Endodermal cell (in vitro differentiated cells): ENCODE measurements at regions not wholly inside any gene's neighbourhood (a gene's known extent, or its start where the extent isn't known, plus 50 kb on each side); places are given as distances from the start of the nearest gene placed in this dataset.

Source experiments
- DNase-seq: peaks from one replicate; pipeline ENCODE4 v3.0.0-alpha.2; 2017
- H3K27ac ChIP-seq: 2 replicates; pipeline ENCODE4 v1.5.1; 2013; ENCODE audit warnings: mild to moderate bottlenecking, low read depth, low read length, moderate library complexity
- H3K27me3 ChIP-seq: 2 replicates; pipeline ENCODE4 v1.6.1; 2013; ENCODE audit warnings: mild to moderate bottlenecking, low read length, moderate library complexity; ENCODE audit not compliant: insufficient read depth, control insufficient read depth, poor library complexity, severe bottlenecking
- H3K36me3 ChIP-seq: 2 replicates; pipeline ENCODE4 v1.7.0; 2013; ENCODE audit warnings: mild to moderate bottlenecking, low read length, moderate library complexity; ENCODE audit not compliant: control insufficient read depth, insufficient read depth
- H3K4me1 ChIP-seq: one replicate; pipeline ENCODE4 v1.7.0; 2013; ENCODE audit warnings: low read length; ENCODE audit not compliant: control insufficient read depth, insufficient read depth
- H3K4me3 ChIP-seq: 2 replicates; pipeline ENCODE4 v1.5.1; 2013; ENCODE audit warnings: mild to moderate bottlenecking, low read length, moderate library complexity
- H3K9ac ChIP-seq: 2 replicates; pipeline ENCODE4 v1.6.1; 2013; ENCODE audit warnings: mild to moderate bottlenecking, low read length, moderate library complexity; ENCODE audit not compliant: poor library complexity, severe bottlenecking; ENCODE audit errors: extremely low read depth
- H3K9me3 ChIP-seq: 2 replicates; pipeline ENCODE4 v1.6.1; 2013; ENCODE audit warnings: mild to moderate bottlenecking, low read length, moderate library complexity; ENCODE audit not compliant: control insufficient read depth
- H3K27ac Mint-ChIP-seq: 2 replicates; pipeline ENCODE4 v1.8.0; 2020; ENCODE audit warnings: mixed read lengths
- H3K27me3 Mint-ChIP-seq: 2 replicates; pipeline ENCODE4 v1.8.0; 2021; ENCODE audit warnings: mild to moderate bottlenecking, mixed read lengths; ENCODE audit not compliant: insufficient read depth
- H3K36me3 Mint-ChIP-seq: 2 replicates; pipeline ENCODE4 v1.8.0; 2020; ENCODE audit warnings: low read depth, mixed read lengths
- H3K4me1 Mint-ChIP-seq: 2 replicates; pipeline ENCODE4 v1.8.0; 2020; ENCODE audit warnings: mixed read lengths
- H3K4me3 Mint-ChIP-seq: 2 replicates; pipeline ENCODE4 v1.8.0; 2020; ENCODE audit warnings: mild to moderate bottlenecking, moderate library complexity, mixed read lengths
- H3K9me3 Mint-ChIP-seq: 2 replicates; pipeline ENCODE4 v1.8.0; 2020; ENCODE audit warnings: mild to moderate bottlenecking, mixed read lengths
- CTCF ChIP-seq: fragments of 200-600 bp; sonication (generic); conservative IDR thresholded peaks from 2 replicates; pipeline ENCODE4 v1.5.0; 2021; ENCODE audit warnings: antibody characterized with exemption, mild to moderate bottlenecking
- WGBS, 2 experiments: methylation state at CpG; one replicate each; pipeline versions ENCODE4 v1.1.5 to v1.1.7; 2013; ENCODE audit warnings: missing lambda C conversion rate in 2 of 2, mixed read lengths in 1 of 2; ENCODE audit not compliant: insufficient coverage in 1 of 2, insufficient read length in 1 of 2; 5-methylcytosine and 5-hydroxymethylcytosine counted together

DNA sequence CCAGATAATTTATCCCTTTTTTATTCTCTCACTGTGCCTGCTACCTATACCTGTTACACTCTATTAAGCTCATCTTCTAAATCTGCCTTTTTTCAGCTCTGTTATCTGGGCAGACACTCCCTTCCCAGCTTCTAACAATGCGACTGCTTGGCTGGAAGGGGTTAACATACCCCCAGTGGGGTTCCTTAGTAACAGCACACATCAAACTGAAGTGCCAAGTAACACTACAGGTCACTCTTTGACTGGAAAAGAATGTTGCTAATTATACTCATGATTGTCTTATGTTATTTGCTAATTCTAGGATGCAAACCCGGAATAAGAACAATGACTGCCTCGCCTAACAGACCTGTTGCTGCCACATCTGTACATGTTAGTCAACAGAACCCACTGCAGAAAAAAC lies 203.5 kb downstream of the EPM2A start:
- Histone ChIP-seq H3K4me1 (peaks cover 33% of the 10 kb centered on the region), H3K36me3 (no peaks in the 10 kb centered on the region), H3K27me3 (no peaks in the 10 kb centered on the region), H3K27ac (no peak overlapping the region), H3K9ac (peak overlapping the region; percentile 73), H3K9me3 (peaks cover 32% of the 10 kb centered on the region), H3K4me3 (peak overlapping the region; percentile 71)
- Mint-ChIP-seq H3K27ac (no peak overlapping the region), H3K36me3 (peaks cover 4% of the 10 kb centered on the region), H3K9me3 (peaks cover 14% of the 10 kb centered on the region), H3K27me3 (peaks cover 64% of the 10 kb centered on the region), H3K4me1 (peaks cover 19% of the 10 kb centered on the region), H3K4me3 (no peak overlapping the region)
- peak; percentile 41 for TF ChIP-seq CTCF
- WGBS, 2 experiments = 2% methylated on average over 3 of the region's 3 CpGs; no CpG with 5 or more reads in 1 of the 2 experiments
- peak; percentile 83 for DNase-seq

- peak; percentile 86 for DNase-seq
Measured at GRCh38 chr6:145532361-145532760, 203.0 kb downstream of the EPM2A start.

GRCh38 chr6:145534989-145535388 lies 200.3 kb downstream of the EPM2A start:
- no peak overlapping the region for H3K4me3 ChIP-seq
- peaks cover 62% of the 10 kb centered on the region for H3K27me3 Mint-ChIP-seq
- no peak overlapping the region for H3K27ac Mint-ChIP-seq
- DNase-seq = no peak
- no peak overlapping the region for H3K27ac ChIP-seq
- no peak for TF ChIP-seq CTCF
- H3K4me1 ChIP-seq = peaks cover 21% of the 10 kb centered on the region
- peaks cover 25% of the 10 kb centered on the region for H3K9me3 Mint-ChIP-seq
- WGBS, 2 experiments = 94 to 97% methylated on average over 3 to 4 of the region's 4 CpGs
- H3K4me1 Mint-ChIP-seq = peaks cover 6% of the 10 kb centered on the region
- peaks cover 8% of the 10 kb centered on the region for H3K36me3 Mint-ChIP-seq
- H3K9me3 ChIP-seq = peaks cover 39% of the 10 kb centered on the region
- H3K27me3 ChIP-seq = no peaks in the 10 kb centered on the region
- no peaks in the 10 kb centered on the region for H3K36me3 ChIP-seq
- H3K9ac ChIP-seq = no peak overlapping the region
- H3K4me3 Mint-ChIP-seq = no peak overlapping the region

More at GRCh38 chr6:145532361-145532760, 203.0 kb downstream of the EPM2A start:
- Histone ChIP-seq H3K36me3 (no peaks in the 10 kb centered on the region), H3K27ac (no peak overlapping the region), H3K27me3 (no peaks in the 10 kb centered on the region), H3K4me3 (peak overlapping the region; percentile 58), H3K9me3 (peaks cover 37% of the 10 kb centered on the region), H3K4me1 (peaks cover 33% of the 10 kb centered on the region), H3K9ac (peak overlapping the region; percentile 73)
- Mint-ChIP-seq H3K27me3 (peaks cover 64% of the 10 kb centered on the region), H3K4me3 (no peak overlapping the region), H3K9me3 (peaks cover 19% of the 10 kb centered on the region), H3K36me3 (peaks cover 6% of the 10 kb centered on the region), H3K4me1 (peaks cover 19% of the 10 kb centered on the region), H3K27ac (no peak overlapping the region)
- 7 to 17% methylated on average over 1 to 4 of the region's 4 CpGs for WGBS, 2 experiments
- no peak for TF ChIP-seq CTCF
